ENCODE measurements at regions not wholly inside any gene's neighbourhood (a gene's known extent, or its start where the extent isn't known, plus 50 kb on each side); places are given as distances from the start of the nearest gene placed in this dataset.

DNA sequence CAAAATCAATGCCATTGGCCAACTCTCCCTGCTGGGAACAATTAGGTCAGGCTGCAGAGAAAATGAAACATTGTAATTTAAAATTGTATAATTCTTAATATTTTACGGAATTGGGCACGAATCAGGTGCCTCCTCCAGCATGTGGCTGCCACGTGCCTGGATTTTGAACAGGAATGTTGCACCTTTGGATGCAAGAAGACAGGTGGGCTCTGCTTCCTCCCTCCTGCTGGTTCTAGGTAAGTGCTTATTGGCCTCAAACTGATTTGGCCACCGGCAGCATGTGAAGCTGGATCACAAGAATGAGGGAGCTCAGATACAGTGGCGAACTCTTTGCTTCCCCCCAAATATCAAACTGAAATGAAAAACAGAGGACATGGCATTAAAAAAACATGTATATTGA lies 1559.9 kb upstream of the FLRT2 start:
- TF ChIP-seq, protein P1, sequence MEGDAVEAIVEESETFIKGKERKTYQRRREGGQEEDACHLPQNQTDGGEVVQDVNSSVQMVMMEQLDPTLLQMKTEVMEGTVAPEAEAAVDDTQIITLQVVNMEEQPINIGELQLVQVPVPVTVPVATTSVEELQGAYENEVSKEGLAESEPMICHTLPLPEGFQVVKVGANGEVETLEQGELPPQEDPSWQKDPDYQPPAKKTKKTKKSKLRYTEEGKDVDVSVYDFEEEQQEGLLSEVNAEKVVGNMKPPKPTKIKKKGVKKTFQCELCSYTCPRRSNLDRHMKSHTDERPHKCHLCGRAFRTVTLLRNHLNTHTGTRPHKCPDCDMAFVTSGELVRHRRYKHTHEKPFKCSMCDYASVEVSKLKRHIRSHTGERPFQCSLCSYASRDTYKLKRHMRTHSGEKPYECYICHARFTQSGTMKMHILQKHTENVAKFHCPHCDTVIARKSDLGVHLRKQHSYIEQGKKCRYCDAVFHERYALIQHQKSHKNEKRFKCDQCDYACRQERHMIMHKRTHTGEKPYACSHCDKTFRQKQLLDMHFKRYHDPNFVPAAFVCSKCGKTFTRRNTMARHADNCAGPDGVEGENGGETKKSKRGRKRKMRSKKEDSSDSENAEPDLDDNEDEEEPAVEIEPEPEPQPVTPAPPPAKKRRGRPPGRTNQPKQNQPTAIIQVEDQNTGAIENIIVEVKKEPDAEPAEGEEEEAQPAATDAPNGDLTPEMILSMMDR (IDR thresholded peaks at IDR 0.05), result no peak
- TF ChIP-seq POLR2A (IDR thresholded peaks at IDR 0.05), result no peak
